H1 (cell line): ENCODE measurements at regions not wholly inside any gene's neighbourhood (a gene's known extent, or its start where the extent isn't known, plus 50 kb on each side); places are given as distances from the start of the nearest gene placed in this dataset.
"Not testable (repeated sequence)": the region's sequence is repeated elsewhere in the genome, so short reads cannot be mapped to it uniquely, and the experiment has no call there.

ENCODE experiments used
- BRCA1 ChIP-seq: IDR thresholded peaks from 2 replicates; pipeline ENCODE4 v1.6.1; 2012; ENCODE audit warnings: low read depth, low read length, improper control_type of control experiment
- CHD1 ChIP-seq: IDR thresholded peaks from 2 replicates; pipeline ENCODE4 v1.6.1; 2012; ENCODE audit warnings: low read depth, low read length, improper control_type of control experiment
- CTCF ChIP-seq, 3 experiments: IDR thresholded peaks; 1 replicate in 2 of 3; 2 replicates in 1 of 3; pipeline versions ENCODE4 v1.5.1 to v1.6.1; 2011; ENCODE audit warnings: low read length in 3 of 3, mild to moderate bottlenecking in 3 of 3, inconsistent platforms in 2 of 3, low read depth in 1 of 3, moderate library complexity in 1 of 3; ENCODE audit not compliant: insufficient read depth in 1 of 3; ENCODE audit errors: control extremely low read depth in 1 of 3
- EP300 ChIP-seq, 2 experiments: IDR thresholded peaks; 1 replicate in 1 of 2; 2 replicates in 1 of 2; pipeline ENCODE4 v1.6.1; 2011 to 2012; ENCODE audit warnings: low read depth in 2 of 2, low read length in 2 of 2, mild to moderate bottlenecking in 2 of 2, borderline replicate concordance in 1 of 2, inconsistent platforms in 1 of 2, moderate library complexity in 1 of 2
- EZH2 ChIP-seq: fragments of 200-600 bp; sonication (generic); IDR thresholded peaks from 2 replicates; pipeline ENCODE4 v1.7.1; 2012; ENCODE audit warnings: low read depth, mild to moderate bottlenecking, moderate library complexity, low read length, inconsistent platforms; ENCODE audit not compliant: severe bottlenecking
- POLR2AphosphoS5 ChIP-seq: IDR thresholded peaks from 2 replicates; pipeline ENCODE4 v1.6.1; 2011; ENCODE audit warnings: low read depth, low read length
- RAD21 ChIP-seq, 2 experiments: IDR thresholded peaks in 1 of 2; conservative IDR thresholded peaks in 1 of 2; 2 replicates each; pipeline ENCODE4 v1.6.1; 2011; ENCODE audit warnings: low read depth in 2 of 2, low read length in 2 of 2, improper control_type of control experiment in 1 of 2, inconsistent platforms in 1 of 2, mild to moderate bottlenecking in 1 of 2, moderate library complexity in 1 of 2
- SIX5 ChIP-seq: IDR thresholded peaks from 2 replicates; pipeline ENCODE4 v1.6.1; 2011; ENCODE audit warnings: mild to moderate bottlenecking, low read depth, low read length
- SUZ12 ChIP-seq: fragments of 200-600 bp; sonication (generic); IDR thresholded peaks from 2 replicates; pipeline ENCODE4 v1.6.1; 2012; ENCODE audit warnings: mild to moderate bottlenecking, inconsistent platforms, low read length, moderate library complexity, mixed read lengths
- TCF12 ChIP-seq: IDR thresholded peaks from 2 replicates; pipeline ENCODE4 v1.6.1; 2011; ENCODE audit warnings: low read depth, mild to moderate bottlenecking, low read length
- USF2 ChIP-seq: IDR thresholded peaks from 2 replicates; pipeline ENCODE4 v1.6.1; 2011; ENCODE audit warnings: low read length, improper control_type of control experiment

GRCh38 chr2:129532158-129532557 lies 447.3 kb upstream of the RAB6C start:
- TF ChIP-seq RAD21 (IDR thresholded peaks at IDR 0.05 in 1 of 2, conservative IDR thresholded peaks at IDR 0.05 in 1 of 2; ENCODE audit: low read depth in 2 of 2, low read length in 2 of 2); CTCF (IDR thresholded peaks at IDR 0.05; ENCODE audit: control extremely low read depth in 1 of 3, insufficient read depth in 1 of 3, low read depth in 1 of 3, low read length in 3 of 3); BRCA1; SUZ12; SIX5; USF2; POLR2AphosphoS5; EP300 (IDR thresholded peaks at IDR 0.05; ENCODE audit: borderline replicate concordance in 1 of 2, low read depth in 2 of 2, low read length in 2 of 2); TCF12; EZH2; CHD1: not testable (repeated sequence)
